Activated CD4-positive, alpha-beta memory T cell treated with anti-CD3 and anti-CD28 coated beads for 36 hours (primary cell): ENCODE measurements at regions not wholly inside any gene's neighbourhood (a gene's known extent, or its start where the extent isn't known, plus 50 kb on each side); places are given as distances from the start of the nearest gene placed in this dataset.
"Not testable (repeated sequence)": the region's sequence is repeated elsewhere in the genome, so short reads cannot be mapped to it uniquely, and the experiment has no call there.

ENCODE experiments used
- CTCF ChIA-PET: fragments of 350-600 bp; sonication (Branson Sonifier 250); formaldehyde crosslinking; loops from one replicate; lab custom pipeline; 2021; ENCODE audit warnings: antibody characterized with exemption, inconsistent platforms; lab: Charles Lee
- POLR2A ChIA-PET: fragments of 350-600 bp; sonication (Branson Sonifier 250); formaldehyde crosslinking; loops from one replicate; lab custom pipeline; 2021; ENCODE audit warnings: antibody characterized with exemption; lab: Charles Lee
- DNase-seq: peaks from one replicate; pipeline ENCODE4 v3.0.0-alpha.2; 2020
- H3K27ac Mint-ChIP-seq: one replicate; pipeline ENCODE4 v1.8.0; 2021; ENCODE audit warnings: mixed read lengths
- H3K27me3 Mint-ChIP-seq: one replicate; pipeline ENCODE4 v1.8.0; 2021; ENCODE audit warnings: mixed read lengths
- H3K36me3 Mint-ChIP-seq: one replicate; pipeline ENCODE4 v1.8.0; 2021; ENCODE audit warnings: mixed read lengths
- H3K4me1 Mint-ChIP-seq: one replicate; pipeline ENCODE4 v1.8.0; 2021; ENCODE audit warnings: low read depth, mixed read lengths
- H3K4me3 Mint-ChIP-seq: one replicate; pipeline ENCODE4 v1.8.0; 2021; ENCODE audit warnings: mild to moderate bottlenecking, mixed read lengths
- H3K9me3 Mint-ChIP-seq: one replicate; pipeline ENCODE4 v1.8.0; 2021; ENCODE audit warnings: mixed read lengths
- intact Hi-C: fragments of 100-400 bp; cut with micrococcal nuclease; formaldehyde crosslinking; loops from one replicate; pipeline ENCODE4 v1.15.1; 2023

- H3K9me3 Mint-ChIP-seq, intact Hi-C loops, H3K27me3 Mint-ChIP-seq, H3K27ac Mint-ChIP-seq, H3K4me3 Mint-ChIP-seq, CTCF ChIA-PET, H3K4me1 Mint-ChIP-seq, DNase-seq, H3K36me3 Mint-ChIP-seq, POLR2A ChIA-PET: not testable (repeated sequence)
These were observed 140.7 kb upstream of the PROK2 start for GRCh38 chr3:71925511-71926261.

- POLR2A ChIA-PET, result no interaction called here
- Mint-ChIP-seq H3K36me3 (no peaks in the 10 kb centered on the region), H3K27ac (no peak overlapping the region), H3K4me3 (no peak overlapping the region), H3K27me3 (peaks cover 3% of the 10 kb centered on the region), H3K9me3 (no peaks in the 10 kb centered on the region), H3K4me1 (no peaks in the 10 kb centered on the region)
- CTCF ChIA-PET, result interaction anchor here (1.0 kb wide), 1 partner anchor 10 kb away, joined by 3 read pairs; no protein-coding TSS in a partner anchor
- no peak for DNase-seq
- intact Hi-C loops, result no loop called here
These were observed 139.8 kb upstream of the PROK2 start for GRCh38 chr3:71924721-71925120.

- H3K4me1 Mint-ChIP-seq, result no peaks in the 10 kb centered on the region
These were observed 136.1 kb upstream of the PROK2 start for GRCh38 chr3:71921036-71921435.

GRCh38 chr3:71919572-71919971 is 134.6 kb upstream of the PROK2 start:
- Mint-ChIP-seq H3K27ac (no peak overlapping the region), H3K4me1 (no peaks in the 10 kb centered on the region), H3K4me3 (no peak overlapping the region), H3K27me3 (no peaks in the 10 kb centered on the region), H3K36me3 (no peaks in the 10 kb centered on the region), H3K9me3 (no peaks in the 10 kb centered on the region)
- ChIA-PET CTCF (no interaction called here), POLR2A (no interaction called here)
- no peak for DNase-seq
- intact Hi-C loops, result no loop called here

More at GRCh38 chr3:71921036-71921435, 136.1 kb upstream of the PROK2 start:
- no peaks in the 10 kb centered on the region for H3K36me3 Mint-ChIP-seq
- no peak overlapping the region for H3K27ac Mint-ChIP-seq
- no peaks in the 10 kb centered on the region for H3K9me3 Mint-ChIP-seq
- intact Hi-C loops, result no loop called here
- H3K27me3 Mint-ChIP-seq, result no peaks in the 10 kb centered on the region
- POLR2A ChIA-PET, result no interaction called here
- CTCF ChIA-PET, result no interaction called here
- H3K4me3 Mint-ChIP-seq, result no peak overlapping the region
- no peak for DNase-seq

- no peak for DNase-seq
- intact Hi-C loops, result no loop called here
- ChIA-PET CTCF (no interaction called here), POLR2A (no interaction called here)
- no peaks in the 10 kb centered on the region for H3K36me3 Mint-ChIP-seq
- H3K4me3 Mint-ChIP-seq, result no peak overlapping the region
- H3K9me3 Mint-ChIP-seq, result no peaks in the 10 kb centered on the region
- H3K27ac Mint-ChIP-seq, result no peak overlapping the region
- no peaks in the 10 kb centered on the region for H3K4me1 Mint-ChIP-seq
- H3K27me3 Mint-ChIP-seq, result no peaks in the 10 kb centered on the region
These were observed 132.6 kb upstream of the PROK2 start for GRCh38 chr3:71917545-71917944.

GRCh38 chr3:71916747-71917369 is 131.9 kb upstream of the PROK2 start:
- H3K4me3 Mint-ChIP-seq, result no peak overlapping the region
- ChIA-PET POLR2A (no interaction called here), CTCF (no interaction called here)
- H3K36me3 Mint-ChIP-seq, result no peaks in the 10 kb centered on the region
- H3K27me3 Mint-ChIP-seq, result no peaks in the 10 kb centered on the region
- intact Hi-C loops, result no loop called here
- H3K27ac Mint-ChIP-seq, result no peak overlapping the region
- no peak for DNase-seq
- H3K4me1 Mint-ChIP-seq, result no peaks in the 10 kb centered on the region
- no peaks in the 10 kb centered on the region for H3K9me3 Mint-ChIP-seq

GRCh38 chr3:71912839-71913495 is 128.0 kb upstream of the PROK2 start:
- Mint-ChIP-seq H3K4me3 (no peak overlapping the region), H3K36me3 (no peaks in the 10 kb centered on the region), H3K9me3 (no peaks in the 10 kb centered on the region), H3K4me1 (no peaks in the 10 kb centered on the region), H3K27ac (no peak overlapping the region), H3K27me3 (no peaks in the 10 kb centered on the region)
- intact Hi-C loops, result no loop called here
- ChIA-PET POLR2A (no interaction called here), CTCF (no interaction called here)
- no peak for DNase-seq

- Mint-ChIP-seq H3K9me3 (no peaks in the 10 kb centered on the region), H3K27ac (no peak overlapping the region), H3K36me3 (no peaks in the 10 kb centered on the region), H3K4me1 (no peaks in the 10 kb centered on the region), H3K4me3 (no peak overlapping the region), H3K27me3 (no peaks in the 10 kb centered on the region)
- ChIA-PET CTCF (interaction anchor here (0.7 kb wide), 1 partner anchor 450 kb away, joined by 4 read pairs; no protein-coding TSS in a partner anchor), POLR2A (no interaction called here)
- DNase-seq, result no peak
- intact Hi-C loops, result no loop called here
These were observed 125.2 kb upstream of the PROK2 start for GRCh38 chr3:71910108-71910507.

- no peak for DNase-seq
- Mint-ChIP-seq H3K27ac (no peak overlapping the region), H3K27me3 (no peaks in the 10 kb centered on the region), H3K9me3 (no peaks in the 10 kb centered on the region), H3K4me1 (no peaks in the 10 kb centered on the region), H3K36me3 (no peaks in the 10 kb centered on the region), H3K4me3 (no peak overlapping the region)
- ChIA-PET CTCF (no interaction called here), POLR2A (no interaction called here)
- intact Hi-C loops, result no loop called here
These were observed 123.0 kb upstream of the PROK2 start for GRCh38 chr3:71907996-71908395.

- no peak for DNase-seq
- ChIA-PET POLR2A (no interaction called here), CTCF (no interaction called here)
- Mint-ChIP-seq H3K4me3 (no peak overlapping the region), H3K27me3 (peaks cover 2% of the 10 kb centered on the region), H3K4me1 (no peaks in the 10 kb centered on the region), H3K27ac (no peak overlapping the region), H3K36me3 (no peaks in the 10 kb centered on the region), H3K9me3 (no peaks in the 10 kb centered on the region)
- intact Hi-C loops, result no loop called here
These were observed 122.0 kb upstream of the PROK2 start for GRCh38 chr3:71906976-71907375.

GRCh38 chr3:71905426-71905825 is 120.5 kb upstream of the PROK2 start:
- Mint-ChIP-seq H3K4me1 (no peaks in the 10 kb centered on the region), H3K36me3 (no peaks in the 10 kb centered on the region), H3K9me3 (no peaks in the 10 kb centered on the region), H3K27me3 (peaks cover 2% of the 10 kb centered on the region), H3K4me3 (no peak overlapping the region), H3K27ac (no peak overlapping the region)
- ChIA-PET CTCF (no interaction called here), POLR2A (no interaction called here)
- no peak for DNase-seq
- intact Hi-C loops, result no loop called here

GRCh38 chr3:71903936-71904335 is 119.0 kb upstream of the PROK2 start:
- POLR2A ChIA-PET, result no interaction called here
- H3K27ac Mint-ChIP-seq, result no peak overlapping the region
- CTCF ChIA-PET, result no interaction called here
- H3K4me3 Mint-ChIP-seq, result no peak overlapping the region
- H3K9me3 Mint-ChIP-seq, result no peaks in the 10 kb centered on the region
- intact Hi-C loops, result no loop called here
- no peak for DNase-seq
- H3K36me3 Mint-ChIP-seq, result no peaks in the 10 kb centered on the region
- H3K27me3 Mint-ChIP-seq, result peaks cover 2% of the 10 kb centered on the region
- no peaks in the 10 kb centered on the region for H3K4me1 Mint-ChIP-seq
